Smooth muscle cell (in vitro differentiated cells): ENCODE measurements at regions not wholly inside any gene's neighbourhood (a gene's known extent, or its start where the extent isn't known, plus 50 kb on each side); places are given as distances from the start of the nearest gene placed in this dataset.

Source experiments
- DNase-seq: peaks from one replicate; lab custom pipeline; 2025; ENCODE audit not compliant: unreplicated experiment; lab: John Stamatoyannopoulos, UW
- H2AFZ ChIP-seq: fragments of 200-600 bp; sonication (generic); 2 replicates; pipeline ENCODE4 v1.6.0; 2016; ENCODE audit warnings: antibody characterized with exemption, low read depth, mild to moderate bottlenecking
- H3F3A ChIP-seq: fragments of 200-600 bp; sonication (generic); 2 replicates; pipeline ENCODE4 v1.6.0; 2017; ENCODE audit warnings: antibody characterized with exemption, low read depth
- H3K27ac ChIP-seq: fragments of 200-600 bp; sonication (generic); 2 replicates; pipeline ENCODE4 v1.5.1; 2016; ENCODE audit warnings: low read depth, mild to moderate bottlenecking
- H3K27me3 ChIP-seq: fragments of 200-600 bp; sonication (generic); 2 replicates; pipeline ENCODE4 v1.6.1; 2016; ENCODE audit warnings: low read depth, mild to moderate bottlenecking
- H3K36me3 ChIP-seq: fragments of 200-600 bp; sonication (generic); 2 replicates; pipeline ENCODE4 v1.5.1; 2016; ENCODE audit warnings: low read depth
- H3K4me1 ChIP-seq: fragments of 200-600 bp; sonication (generic); 2 replicates; pipeline ENCODE4 v1.5.1; 2016; ENCODE audit warnings: low read depth
- H3K4me2 ChIP-seq: fragments of 200-600 bp; sonication (generic); 2 replicates; pipeline ENCODE4 v1.6.0; 2016; ENCODE audit warnings: mild to moderate bottlenecking
- H3K4me3 ChIP-seq: fragments of 200-600 bp; sonication (generic); 2 replicates; pipeline ENCODE4 v1.5.1; 2016; ENCODE audit warnings: mild to moderate bottlenecking
- H3K79me2 ChIP-seq: fragments of 200-600 bp; sonication (generic); 2 replicates; pipeline ENCODE4 v1.6.0; 2016; ENCODE audit warnings: low read depth, mild to moderate bottlenecking
- H3K9ac ChIP-seq: fragments of 200-600 bp; sonication (generic); 2 replicates; pipeline ENCODE4 v1.6.0; 2016; ENCODE audit warnings: low read depth
- H3K9me3 ChIP-seq: fragments of 200-600 bp; sonication (generic); replicated peaks from 2 replicates; pipeline ENCODE4 v1.5.1; 2016; ENCODE audit warnings: low read depth
- H4K20me1 ChIP-seq: fragments of 200-600 bp; sonication (generic); 2 replicates; pipeline ENCODE4 v1.6.0; 2016; ENCODE audit warnings: low read depth
- CTCF ChIP-seq: fragments of 200-600 bp; sonication (generic); IDR thresholded peaks from 2 replicates; pipeline ENCODE4 v1.5.1; 2017; ENCODE audit warnings: borderline replicate concordance, mild to moderate bottlenecking, antibody characterized with exemption; ENCODE audit not compliant: insufficient read depth, poor library complexity, severe bottlenecking
- WGBS: methylation state at CpG from one replicate; pipeline ENCODE4 v1.1.7; 2016; ENCODE audit warnings: low lambda C conversion rate; 5-methylcytosine and 5-hydroxymethylcytosine counted together

DNA sequence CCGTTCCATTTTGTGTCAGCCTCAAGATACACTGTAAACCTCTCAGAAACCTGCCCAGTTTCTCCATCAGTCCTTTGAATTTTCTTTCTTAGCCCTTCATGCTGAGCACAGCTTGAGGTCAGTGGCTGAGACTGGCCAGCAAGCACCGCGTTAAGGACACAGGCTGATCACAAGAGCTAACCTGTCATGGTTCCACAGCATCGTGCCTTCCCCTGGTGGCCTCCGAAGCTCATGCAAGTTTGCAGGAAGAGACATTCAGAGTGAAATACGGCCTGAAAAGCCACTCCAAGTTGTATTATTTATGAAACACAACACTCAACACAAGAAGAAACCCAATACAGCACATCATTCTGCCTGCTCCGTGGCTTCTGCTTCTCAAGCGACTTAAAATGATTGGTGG, 57.0 kb upstream of the PFKP start:
- Histone ChIP-seq H3K4me2 (no peak overlapping the region), H3K9me3 (no peaks in the 10 kb centered on the region), H3K27ac (no peak overlapping the region), H3K27me3 (no peaks in the 10 kb centered on the region), H3K9ac (no peak overlapping the region), H3K4me3 (no peak overlapping the region), H3F3A (no peaks in the 10 kb centered on the region), H2AFZ (no peak overlapping the region), H3K4me1 (no peaks in the 10 kb centered on the region), H3K36me3 (no peaks in the 10 kb centered on the region), H4K20me1 (no peaks in the 10 kb centered on the region), H3K79me2 (no peaks in the 10 kb centered on the region)
- no peak for TF ChIP-seq CTCF
- 88% methylated on average over 8 of the region's 8 CpGs for WGBS
- no peak for DNase-seq

DNA sequence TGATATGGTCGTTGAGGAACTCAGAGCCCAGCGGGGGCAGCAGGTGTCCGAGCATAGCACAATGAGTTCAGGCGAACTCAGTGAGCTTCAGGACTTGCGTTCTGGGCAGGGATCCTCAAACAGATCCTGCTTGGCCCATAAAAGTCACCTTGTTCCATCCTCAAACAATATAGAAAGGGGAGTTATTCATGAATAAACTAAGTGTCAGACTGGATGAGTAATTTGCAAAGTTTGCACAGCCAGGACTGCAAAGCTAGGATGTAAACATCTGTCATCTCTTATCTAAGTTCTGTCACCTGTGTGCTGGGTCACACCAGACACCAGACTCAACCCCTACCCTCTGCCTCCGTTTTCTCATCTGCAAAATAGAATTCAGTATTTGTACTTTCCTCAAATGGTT, 58.0 kb upstream of the PFKP start:
- H3K36me3 ChIP-seq, result no peaks in the 10 kb centered on the region
- no peak overlapping the region for H3K4me2 ChIP-seq
- no peaks in the 10 kb centered on the region for H3K79me2 ChIP-seq
- H3K4me1 ChIP-seq, result no peaks in the 10 kb centered on the region
- no peaks in the 10 kb centered on the region for H3K27me3 ChIP-seq
- no peaks in the 10 kb centered on the region for H4K20me1 ChIP-seq
- no peak overlapping the region for H3K4me3 ChIP-seq
- TF ChIP-seq CTCF, result no peak
- no peaks in the 10 kb centered on the region for H3K9me3 ChIP-seq
- no peaks in the 10 kb centered on the region for H3F3A ChIP-seq
- DNase-seq, result no peak
- 70% methylated on average over 6 of the region's 6 CpGs for WGBS
- no peak overlapping the region for H3K27ac ChIP-seq
- no peak overlapping the region for H3K9ac ChIP-seq
- H2AFZ ChIP-seq, result no peak overlapping the region

GRCh38 chr10:3008518-3009195, 58.7 kb upstream of the PFKP start:
- Histone ChIP-seq H3K4me1 (no peaks in the 10 kb centered on the region), H3F3A (no peaks in the 10 kb centered on the region), H3K4me2 (no peak overlapping the region), H3K4me3 (no peak overlapping the region), H3K9ac (no peak overlapping the region), H4K20me1 (no peaks in the 10 kb centered on the region), H3K9me3 (no peaks in the 10 kb centered on the region), H3K79me2 (no peaks in the 10 kb centered on the region), H2AFZ (no peak overlapping the region), H3K27me3 (no peaks in the 10 kb centered on the region), H3K36me3 (no peaks in the 10 kb centered on the region), H3K27ac (no peak overlapping the region)
- DNase-seq, result no peak
- no peak for TF ChIP-seq CTCF
- WGBS, result 75% methylated on average over 12 of the region's 12 CpGs

GRCh38 chr10:3006607-3007006, 60.7 kb upstream of the PFKP start:
- DNase-seq, result no peak
- no peaks in the 10 kb centered on the region for H3K36me3 ChIP-seq
- no peak overlapping the region for H3K4me2 ChIP-seq
- no peaks in the 10 kb centered on the region for H3K4me1 ChIP-seq
- no peak overlapping the region for H3K27ac ChIP-seq
- H3K79me2 ChIP-seq, result no peaks in the 10 kb centered on the region
- 92% methylated on average over 1 of the region's 1 CpG for WGBS
- no peaks in the 10 kb centered on the region for H3K9me3 ChIP-seq
- H2AFZ ChIP-seq, result no peak overlapping the region
- no peak overlapping the region for H3K9ac ChIP-seq
- no peaks in the 10 kb centered on the region for H3F3A ChIP-seq
- TF ChIP-seq CTCF, result no peak
- no peaks in the 10 kb centered on the region for H4K20me1 ChIP-seq
- H3K4me3 ChIP-seq, result no peak overlapping the region
- H3K27me3 ChIP-seq, result no peaks in the 10 kb centered on the region
